Left ventricle myocardium inferior (tissue), 1 donor: ENCODE measurements at regions not wholly inside any gene's neighbourhood (a gene's known extent, or its start where the extent isn't known, plus 50 kb on each side); places are given as distances from the start of the nearest gene placed in this dataset.

Source experiments
- DNase-seq: peaks from one replicate; pipeline ENCODE4 v3.0.0-alpha.2; 2020
- H3K27ac ChIP-seq: fragments of 200-600 bp; replicated peaks from 2 replicates; pipeline ENCODE4 v1.8.0; 2021
- H3K27me3 ChIP-seq: fragments of 200-600 bp; 2 replicates; pipeline ENCODE4 v1.8.0; 2021; ENCODE audit warnings: low read depth
- H3K36me3 ChIP-seq: fragments of 200-600 bp; 2 replicates; pipeline ENCODE4 v1.8.0; 2021
- H3K4me1 ChIP-seq: fragments of 200-600 bp; 2 replicates; pipeline ENCODE4 v1.8.0; 2021
- H3K4me3 ChIP-seq: fragments of 200-600 bp; 2 replicates; pipeline ENCODE4 v1.8.0; 2021; ENCODE audit warnings: mild to moderate bottlenecking, moderate library complexity
- H3K9me3 ChIP-seq: fragments of 200-600 bp; replicated peaks from 2 replicates; pipeline ENCODE4 v1.8.0; 2021
- CTCF ChIP-seq: fragments of 200-600 bp; IDR thresholded peaks from 2 replicates; pipeline ENCODE4 v1.8.0; 2021; ENCODE audit warnings: antibody characterized with exemption, mild to moderate bottlenecking, borderline replicate concordance
- intact Hi-C: fragments of 100-400 bp; cut with micrococcal nuclease; formaldehyde crosslinking; loops from one replicate; pipeline ENCODE4 v1.11.0; 2022
- donor health status: DM: no; HTN: yes; CAD: no; lungs with severe emphysema.

- H3K9me3 ChIP-seq, result peaks cover 10% of the 10 kb centered on the region
- no peak overlapping the region for H3K27ac ChIP-seq
- intact Hi-C loops, result no loop called here
- TF ChIP-seq CTCF, result no peak
- no peaks in the 10 kb centered on the region for H3K27me3 ChIP-seq
- DNase-seq, result no peak
- H3K36me3 ChIP-seq, result no peaks in the 10 kb centered on the region
- H3K4me3 ChIP-seq, result no peak overlapping the region
- H3K4me1 ChIP-seq, result no peaks in the 10 kb centered on the region
Measured at GRCh38 chrX:129077424-129078170, 445.7 kb downstream of the SMARCA1 start.

GRCh38 chrX:129071390-129071789 is 451.9 kb downstream of the SMARCA1 start:
- Histone ChIP-seq H3K9me3 (no peaks in the 10 kb centered on the region), H3K4me1 (no peaks in the 10 kb centered on the region), H3K27ac (no peak overlapping the region), H3K4me3 (no peak overlapping the region), H3K36me3 (no peaks in the 10 kb centered on the region), H3K27me3 (no peaks in the 10 kb centered on the region)
- no peak for DNase-seq
- intact Hi-C loops, result no loop called here
- no peak for TF ChIP-seq CTCF

DNA sequence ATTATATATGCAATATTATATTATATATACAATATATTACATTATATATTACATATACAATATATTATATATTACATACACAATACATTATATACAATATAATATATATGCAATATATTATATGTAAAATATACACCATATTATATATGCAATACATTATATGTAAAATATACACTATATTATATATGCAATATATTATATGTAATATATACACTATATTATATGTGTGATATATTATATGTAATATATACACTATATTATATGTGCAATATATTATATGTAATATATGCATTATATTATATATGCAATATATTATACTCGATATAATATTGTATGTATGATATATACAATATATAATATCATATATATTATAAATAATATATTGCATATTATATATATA is 457.4 kb downstream of the SMARCA1 start:
- Histone ChIP-seq H3K36me3 (no peaks in the 10 kb centered on the region), H3K27me3 (no peaks in the 10 kb centered on the region), H3K9me3 (no peaks in the 10 kb centered on the region), H3K27ac (no peak overlapping the region), H3K4me3 (no peak overlapping the region), H3K4me1 (no peaks in the 10 kb centered on the region)
- TF ChIP-seq CTCF, result no peak
- intact Hi-C loops, result no loop called here
- no peak for DNase-seq

- no peak for DNase-seq
- TF ChIP-seq CTCF, result no peak
- Histone ChIP-seq H3K36me3 (no peaks in the 10 kb centered on the region), H3K27ac (no peak overlapping the region), H3K9me3 (no peaks in the 10 kb centered on the region), H3K4me1 (no peaks in the 10 kb centered on the region), H3K4me3 (no peak overlapping the region), H3K27me3 (no peaks in the 10 kb centered on the region)
- intact Hi-C loops, result no loop called here
Measured at GRCh38 chrX:129058405-129058804, 464.9 kb downstream of the SMARCA1 start.

- Histone ChIP-seq H3K36me3 (no peaks in the 10 kb centered on the region), H3K4me3 (no peak overlapping the region), H3K4me1 (no peaks in the 10 kb centered on the region), H3K27ac (no peak overlapping the region), H3K9me3 (no peaks in the 10 kb centered on the region), H3K27me3 (no peaks in the 10 kb centered on the region)
- no peak for DNase-seq
- TF ChIP-seq CTCF, result no peak
- intact Hi-C loops, result no loop called here
Measured at GRCh38 chrX:129043138-129043537, 480.2 kb downstream of the SMARCA1 start.
